IMR-90 (cell line): ENCODE measurements at regions not wholly inside any gene's neighbourhood (a gene's known extent, or its start where the extent isn't known, plus 50 kb on each side); places are given as distances from the start of the nearest gene placed in this dataset.

Experiments
- ATAC-seq: fragments of 200-7000 bp; cut with Tn5 transposase; 2 replicates; pipeline ENCODE4 v1.9.1; 2020; ENCODE audit warnings: low read depth, mild to moderate bottlenecking, moderate library complexity
- BruUV-seq: library from RNA; stranded (reverse); fragments of 400-500 nt; replicated peaks from 2 replicates; lab custom pipeline; 2021; lab: Mats Ljungman, UMichigan
- CTCF ChIA-PET: fragments of 300-600 bp; formaldehyde crosslinking; extraction: SDS; loops from one replicate; lab custom pipeline; 2021; ENCODE audit warnings: antibody characterized with exemption; lab: Yijun Ruan, JAX
- POLR2A ChIA-PET: fragments of 300-600 bp; sonication (Branson Sonifier 250); formaldehyde crosslinking; loops from one replicate; lab custom pipeline; 2022; ENCODE audit warnings: antibody characterized with exemption; ENCODE audit not compliant: unreplicated experiment; lab: Charles Lee
- DNase-seq: peaks from one replicate; pipeline ENCODE4 v3.0.0; 2013
- H2AFZ ChIP-seq: replicated peaks from 2 replicates; pipeline ENCODE3; 2013; ENCODE audit warnings: low read length, mild to moderate bottlenecking; ENCODE audit not compliant: poor library complexity
- H2AK5ac ChIP-seq: 2 replicates; pipeline ENCODE4 v1.6.1; 2013; ENCODE audit warnings: low read depth, low read length, inconsistent platforms
- H2AK9ac ChIP-seq: replicated peaks from 2 replicates; pipeline ENCODE3; 2013; ENCODE audit warnings: mild to moderate bottlenecking, low read depth, low read length, moderate library complexity; ENCODE audit not compliant: poor library complexity
- H2BK120ac ChIP-seq: 2 replicates; pipeline ENCODE4 v1.6.1; 2013; ENCODE audit warnings: low read depth, low read length, inconsistent platforms
- H2BK15ac ChIP-seq: 3 replicates; pipeline ENCODE4 v1.6.1; 2013; ENCODE audit warnings: low read depth, low read length, inconsistent platforms
- H2BK20ac ChIP-seq: 2 replicates; pipeline ENCODE4 v1.6.1; 2013; ENCODE audit warnings: low read depth, mild to moderate bottlenecking, inconsistent platforms, low read length, moderate library complexity
- H2BK5ac ChIP-seq: 2 replicates; pipeline ENCODE4 v1.6.1; 2013; ENCODE audit warnings: mild to moderate bottlenecking, low read depth, low read length, inconsistent platforms; ENCODE audit not compliant: poor library complexity, severe bottlenecking
- H3K14ac ChIP-seq: replicated peaks from 2 replicates; pipeline ENCODE4 v1.6.1; 2013; ENCODE audit warnings: low read depth, low read length, inconsistent platforms
- H3K18ac ChIP-seq: 2 replicates; pipeline ENCODE4 v1.6.1; 2013; ENCODE audit warnings: low read depth, low read length, control low read depth
- H3K23ac ChIP-seq: 2 replicates; pipeline ENCODE4 v1.6.1; 2013; ENCODE audit warnings: low read depth, low read length, inconsistent platforms
- H3K27ac ChIP-seq: 2 replicates; pipeline ENCODE4 v1.5.1; 2013; ENCODE audit warnings: mild to moderate bottlenecking, control low read depth, low read length; ENCODE audit not compliant: insufficient read depth
- H3K27me3 ChIP-seq: 2 replicates; pipeline ENCODE4 v1.6.1; 2013; ENCODE audit warnings: low read length; ENCODE audit not compliant: control insufficient read depth, insufficient read depth
- H3K36me3 ChIP-seq: 2 replicates; pipeline ENCODE4 v1.6.1; 2013; ENCODE audit warnings: low read length, mixed read lengths; ENCODE audit not compliant: control insufficient read depth, insufficient read depth
- H3K4ac ChIP-seq: 2 replicates; pipeline ENCODE4 v1.6.1; 2013; ENCODE audit warnings: low read depth, low read length, inconsistent platforms
- H3K4me1 ChIP-seq: 2 replicates; pipeline ENCODE4 v1.6.1; 2013; ENCODE audit warnings: low read length, mixed read lengths; ENCODE audit not compliant: control insufficient read depth, insufficient read depth
- H3K4me2 ChIP-seq: 2 replicates; pipeline ENCODE4 v1.6.1; 2013; ENCODE audit warnings: low read depth, mild to moderate bottlenecking, control low read depth, low read length, moderate library complexity
- H3K4me3 ChIP-seq: 2 replicates; pipeline ENCODE4 v1.5.1; 2013; ENCODE audit warnings: low read depth, mild to moderate bottlenecking, control low read depth, low read length, moderate library complexity; ENCODE audit not compliant: insufficient read depth
- H3K56ac ChIP-seq: 2 replicates; pipeline ENCODE4 v1.6.1; 2013; ENCODE audit warnings: low read length, inconsistent platforms; ENCODE audit not compliant: insufficient read depth; ENCODE audit errors: extremely low read depth
- H3K79me1 ChIP-seq, 2 experiments: 2 replicates each; pipeline ENCODE4 v1.6.1; 2013; ENCODE audit warnings: low read length in 2 of 2, inconsistent platforms in 1 of 2, low read depth in 1 of 2
- H3K9ac ChIP-seq: 2 replicates; pipeline ENCODE4 v1.6.1; 2013; ENCODE audit warnings: low read depth, low read length, control low read depth
- H3K9me1 ChIP-seq: 2 replicates; pipeline ENCODE4 v1.6.1; 2013; ENCODE audit warnings: low read length, inconsistent platforms; ENCODE audit not compliant: insufficient read depth
- H3K9me3 ChIP-seq: 2 replicates; pipeline ENCODE4 v1.6.1; 2013; ENCODE audit warnings: low read length; ENCODE audit not compliant: control insufficient read depth, insufficient read depth
- H4K20me1 ChIP-seq: 2 replicates; pipeline ENCODE4 v1.6.1; 2013; ENCODE audit warnings: low read length, inconsistent platforms; ENCODE audit not compliant: insufficient read depth
- H4K5ac ChIP-seq: 2 replicates; pipeline ENCODE4 v1.6.1; 2013; ENCODE audit warnings: mild to moderate bottlenecking, low read depth, low read length, control low read depth
- H4K8ac ChIP-seq, 2 experiments: 2 replicates each; pipeline ENCODE4 v1.6.1; 2013; ENCODE audit warnings: low read depth in 2 of 2, low read length in 2 of 2, control low read depth in 1 of 2, inconsistent platforms in 1 of 2
- H4K91ac ChIP-seq: 2 replicates; pipeline ENCODE4 v1.6.1; 2013; ENCODE audit warnings: low read depth, low read length, inconsistent platforms; ENCODE audit not compliant: insufficient read depth
- ELK1 ChIP-seq: fragments of 150-350 bp; IDR thresholded peaks from 2 replicates; pipeline ENCODE4 v1.6.1; 2016; ENCODE audit warnings: low read depth, mild to moderate bottlenecking, low read length, moderate library complexity, borderline replicate concordance
- FOS ChIP-seq: fragments of 150-350 bp; IDR thresholded peaks from 2 replicates; pipeline ENCODE4 v1.6.1; 2016; ENCODE audit warnings: low read depth, low read length
- MAFK ChIP-seq: IDR thresholded peaks from 2 replicates; pipeline ENCODE4 v1.6.1; 2012; ENCODE audit warnings: low read depth, low read length, improper control_type of control experiment
- MAZ ChIP-seq: IDR thresholded peaks from 2 replicates; pipeline ENCODE4 v1.6.1; 2012; ENCODE audit warnings: low read depth, mild to moderate bottlenecking, low read length, improper control_type of control experiment, moderate library complexity, borderline replicate concordance
- MXI1 ChIP-seq: IDR thresholded peaks from 2 replicates; pipeline ENCODE4 v1.6.1; 2012; ENCODE audit warnings: low read depth, mild to moderate bottlenecking, low read length, moderate library complexity, borderline replicate concordance
- NFE2L2 ChIP-seq: fragments of 150-350 bp; IDR thresholded peaks from 2 replicates; pipeline ENCODE4 v1.6.1; 2016; ENCODE audit warnings: low read depth, mild to moderate bottlenecking, low read length
- POLR2A ChIP-seq: IDR thresholded peaks from 2 replicates; pipeline ENCODE4 v1.6.1; 2012; ENCODE audit warnings: mild to moderate bottlenecking, low read depth, low read length
- RAD21 ChIP-seq: IDR thresholded peaks from 2 replicates; pipeline ENCODE4 v1.6.1; 2012; ENCODE audit warnings: low read length, improper control_type of control experiment
- RCOR1 ChIP-seq: IDR thresholded peaks from 2 replicates; pipeline ENCODE4 v1.6.1; 2012; ENCODE audit warnings: mild to moderate bottlenecking, low read length, improper control_type of control experiment; ENCODE audit not compliant: insufficient replicate concordance
- SMC3 ChIP-seq: fragments of 150-350 bp; IDR thresholded peaks from 2 replicates; pipeline ENCODE4 v1.6.1; 2016; ENCODE audit warnings: low read depth, mild to moderate bottlenecking, antibody characterized with exemption, low read length, moderate library complexity
- WGBS, 2 experiments: methylation state at CpG; one replicate each; pipeline versions ENCODE4 v1.1.5 to v1.1.7; 2013; ENCODE audit warnings: missing lambda C conversion rate in 2 of 2; ENCODE audit not compliant: insufficient read length in 1 of 2; ENCODE audit errors: extremely low coverage in 2 of 2; 5-methylcytosine and 5-hydroxymethylcytosine counted together
- dilution Hi-C: fragments of 300-500 bp; cut with HindIII; formaldehyde crosslinking; loops from one replicate; pipeline ENCODE4 v1.14.3; 2018; ENCODE audit warnings: low sequenced_read_pairs; ENCODE audit not compliant: unreplicated experiment
- in situ Hi-C: fragments of 300-500 bp; cut with MboI; formaldehyde crosslinking; loops from 3 replicates; pipeline ENCODE4 v1.14.3; 2019; ENCODE audit warnings: low sequenced_read_pairs, inconsistent platforms, mixed read lengths
- intact Hi-C: fragments of 100-400 bp; cut with micrococcal nuclease; formaldehyde crosslinking; loops from 2 replicates; pipeline ENCODE4 v1.10.0; 2022
- TF ChIP-seq, protein P1 (sequence below): fragments of 150-350 bp; IDR thresholded peaks from 2 replicates; pipeline ENCODE4 v1.6.1; 2017; ENCODE audit warnings: mild to moderate bottlenecking, antibody characterized with exemption, low read length, low read depth
- TF ChIP-seq, protein P2 (sequence below): conservative IDR thresholded peaks from 2 replicates; pipeline ENCODE4 v1.5.1; 2012; ENCODE audit warnings: mild to moderate bottlenecking, low read depth, low read length, improper control_type of control experiment

GRCh38 chr2:208722731-208723130 is 316.1 kb downstream of the PTH2R start:
- no peaks in the 10 kb centered on the region for H3K79me1 ChIP-seq
- H3K9me1 ChIP-seq, result no peaks in the 10 kb centered on the region
- POLR2A ChIA-PET, result no interaction called here
- CTCF ChIA-PET, result no interaction called here
- H2AK9ac ChIP-seq, result no peak overlapping the region
- H4K8ac ChIP-seq, result no peak overlapping the region
- no peak overlapping the region for H3K18ac ChIP-seq
- no peak overlapping the region for H2BK5ac ChIP-seq
- no peaks in the 10 kb centered on the region for H3K36me3 ChIP-seq
- no peak overlapping the region for H3K56ac ChIP-seq
- peaks cover 2% of the 10 kb centered on the region; the same call in 1 of the 2 replicates for H3K9me3 ChIP-seq
- no peak overlapping the region for H3K9ac ChIP-seq
- H3K27me3 ChIP-seq, result no peaks in the 10 kb centered on the region
- TF ChIP-seq MAZ (no peak), POLR2A (no peak), RCOR1 (no peak), RAD21 (no peak), MAFK (no peak), FOS (no peak), NFE2L2 (no peak), MXI1 (no peak), SMC3 (no peak), ELK1 (no peak)
- TF ChIP-seq, protein P1, sequence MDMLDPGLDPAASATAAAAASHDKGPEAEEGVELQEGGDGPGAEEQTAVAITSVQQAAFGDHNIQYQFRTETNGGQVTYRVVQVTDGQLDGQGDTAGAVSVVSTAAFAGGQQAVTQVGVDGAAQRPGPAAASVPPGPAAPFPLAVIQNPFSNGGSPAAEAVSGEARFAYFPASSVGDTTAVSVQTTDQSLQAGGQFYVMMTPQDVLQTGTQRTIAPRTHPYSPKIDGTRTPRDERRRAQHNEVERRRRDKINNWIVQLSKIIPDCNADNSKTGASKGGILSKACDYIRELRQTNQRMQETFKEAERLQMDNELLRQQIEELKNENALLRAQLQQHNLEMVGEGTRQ, result no peak
- TF ChIP-seq, protein P2, sequence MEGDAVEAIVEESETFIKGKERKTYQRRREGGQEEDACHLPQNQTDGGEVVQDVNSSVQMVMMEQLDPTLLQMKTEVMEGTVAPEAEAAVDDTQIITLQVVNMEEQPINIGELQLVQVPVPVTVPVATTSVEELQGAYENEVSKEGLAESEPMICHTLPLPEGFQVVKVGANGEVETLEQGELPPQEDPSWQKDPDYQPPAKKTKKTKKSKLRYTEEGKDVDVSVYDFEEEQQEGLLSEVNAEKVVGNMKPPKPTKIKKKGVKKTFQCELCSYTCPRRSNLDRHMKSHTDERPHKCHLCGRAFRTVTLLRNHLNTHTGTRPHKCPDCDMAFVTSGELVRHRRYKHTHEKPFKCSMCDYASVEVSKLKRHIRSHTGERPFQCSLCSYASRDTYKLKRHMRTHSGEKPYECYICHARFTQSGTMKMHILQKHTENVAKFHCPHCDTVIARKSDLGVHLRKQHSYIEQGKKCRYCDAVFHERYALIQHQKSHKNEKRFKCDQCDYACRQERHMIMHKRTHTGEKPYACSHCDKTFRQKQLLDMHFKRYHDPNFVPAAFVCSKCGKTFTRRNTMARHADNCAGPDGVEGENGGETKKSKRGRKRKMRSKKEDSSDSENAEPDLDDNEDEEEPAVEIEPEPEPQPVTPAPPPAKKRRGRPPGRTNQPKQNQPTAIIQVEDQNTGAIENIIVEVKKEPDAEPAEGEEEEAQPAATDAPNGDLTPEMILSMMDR, result no peak
- ATAC-seq, result no peak
- no peak overlapping the region for H2BK120ac ChIP-seq
- H2AFZ ChIP-seq, result no peak overlapping the region
- no peak overlapping the region for H3K27ac ChIP-seq
- H4K91ac ChIP-seq, result no peak overlapping the region
- H3K23ac ChIP-seq, result no peak overlapping the region
- no peak for DNase-seq
- H4K20me1 ChIP-seq, result no peaks in the 10 kb centered on the region
- H3K4ac ChIP-seq, result no peak overlapping the region
- no peak overlapping the region for H3K14ac ChIP-seq
- no TSS peak for BruUV-seq
- no peak overlapping the region for H3K4me2 ChIP-seq
- no peaks in the 10 kb centered on the region for H3K4me1 ChIP-seq
- H2BK15ac ChIP-seq, result no peak overlapping the region
- intact Hi-C loops (no loop called here), dilution Hi-C loops (no loop called here), in situ Hi-C loops (no loop called here)
- H3K4me3 ChIP-seq, result no peak overlapping the region
- H4K5ac ChIP-seq, result no peak overlapping the region
- H2AK5ac ChIP-seq, result no peak overlapping the region
- WGBS, 2 experiments, result no CpG with 5 or more reads among the region's 1 CpG
- H2BK20ac ChIP-seq, result no peak overlapping the region
